Skeletal muscle satellite cell (primary cell): ENCODE measurements at regions not wholly inside any gene's neighbourhood (a gene's known extent, or its start where the extent isn't known, plus 50 kb on each side); places are given as distances from the start of the nearest gene placed in this dataset. TPM values are rescaled to one million over a fixed set of nuclear protein-coding genes. Genes with fewer than 3 reads are reported as not detected.

Experiments
- small RNA-seq: library from RNA; depleted of rRNA; stranded (forward); fragments of <200 nt; gene quantifications from one replicate; pipeline ENCODE3, GENCODE V24; 2012

Small RNAs in the stretch of these regions (small RNA-seq; reads per million reads assigned to genes)
- not detected for gene MIR1202
- not detected for gene RNU7-152P
- 0.77 reads per million, percentile 14 among the genes with 10 or more reads in this experiment for gene SNORD28B
